K562 (cell line): ENCODE measurements at regions not wholly inside any gene's neighbourhood (a gene's known extent, or its start where the extent isn't known, plus 50 kb on each side); places are given as distances from the start of the nearest gene placed in this dataset.

Experiments
- ATAC-seq: fragments of 200-7000 bp; cut with Tn5 transposase; 3 replicates; pipeline ENCODE4 v1.9.1; 2020; ENCODE audit warnings: moderate library complexity
- BruUV-seq: library from RNA; stranded (reverse); fragments of 400-500 nt; replicated peaks from 2 replicates; lab custom pipeline; 2021; lab: Mats Ljungman, UMichigan
- CTCF ChIA-PET: fragments of 300-600 bp; formaldehyde crosslinking; extraction: SDS; loops from one replicate; lab custom pipeline; 2021; ENCODE audit warnings: low intra/inter-chr PET ratio; lab: Yijun Ruan, JAX
- POLR2A ChIA-PET: fragments of 300-600, 350-650 bp; sonication (Branson Sonifier 250); formaldehyde crosslinking; extraction: SDS; loops from one replicate; lab custom pipeline; 2021; ENCODE audit warnings: antibody characterized with exemption, inconsistent platforms; lab: Yijun Ruan, JAX
- DNase-seq, 4 experiments: peaks; one replicate each; pipeline versions ENCODE4 v3.0.0 to v3.0.0-alpha.2; 2011 to 2018; ENCODE audit warnings: low spot score in 3 of 4, mixed read lengths in 3 of 4; ENCODE audit errors: extremely low read depth in 1 of 4
- FAIRE-seq: peaks from 2 replicates; lab custom pipeline; 2011; peaks lifted over from hg19 to GRCh38; lab: Jason Lieb, UNC
- H2AFZ ChIP-seq: 2 replicates; pipeline ENCODE4 v1.6.0; 2011; ENCODE audit warnings: low read depth, low read length, control low read depth, inconsistent platforms
- H3K27ac ChIP-seq: fragments of 200-600 bp; 3 replicates; pipeline ENCODE4 v1.8.0; 2011; ENCODE audit warnings: low read depth, mild to moderate bottlenecking, control low read depth, inconsistent platforms, low read length, moderate library complexity, mixed read lengths; ENCODE audit errors: extremely low read depth
- H3K27me3 ChIP-seq, 2 experiments: fragments of 300-600 bp in 1 of 2; 2 replicates in 1 of 2; 3 replicates in 1 of 2; pipeline versions ENCODE4 v1.6.0 to v1.8.0; 2011; ENCODE audit warnings: inconsistent platforms in 2 of 2, low read length in 2 of 2, mild to moderate bottlenecking in 1 of 2, mixed read lengths in 1 of 2, moderate library complexity in 1 of 2; ENCODE audit not compliant: control insufficient read depth in 2 of 2, insufficient read depth in 2 of 2
- H3K36me3 ChIP-seq: fragments of 300-600 bp; 3 replicates; pipeline ENCODE4 v1.8.0; 2011; ENCODE audit warnings: mild to moderate bottlenecking, low read length, inconsistent platforms; ENCODE audit not compliant: control insufficient read depth, insufficient read depth
- H3K4me1 ChIP-seq, 2 experiments: fragments of 200-600 bp in 1 of 2; replicated peaks in 1 of 2; 2 replicates in 1 of 2; 3 replicates in 1 of 2; pipeline versions ENCODE4 v1.5.1 to v1.8.0; 2011; ENCODE audit warnings: inconsistent platforms in 2 of 2, low read length in 2 of 2, mild to moderate bottlenecking in 1 of 2, mixed read lengths in 1 of 2, moderate library complexity in 1 of 2; ENCODE audit not compliant: control insufficient read depth in 2 of 2, insufficient read depth in 2 of 2
- H3K4me2 ChIP-seq: 2 replicates; pipeline ENCODE4 v1.6.1; 2011; ENCODE audit warnings: low read length, control low read depth, inconsistent platforms, mixed read lengths; ENCODE audit not compliant: insufficient read depth
- H3K4me3 ChIP-seq: fragments of 200-600 bp; sonication (generic), shearing (Covaris generic); 2 replicates; pipeline ENCODE4 v1.5.1; 2016; ENCODE audit warnings: control low read depth, inconsistent platforms
- H3K79me2 ChIP-seq: fragments of 200-600 bp; 3 replicates; pipeline ENCODE4 v1.8.0; 2011; ENCODE audit warnings: low read length, inconsistent platforms; ENCODE audit not compliant: control insufficient read depth, insufficient read depth
- H3K9ac ChIP-seq, 2 experiments: 2 replicates each; pipeline versions ENCODE4 v1.6.0 to v1.6.1; 2011; ENCODE audit warnings: low read depth in 2 of 2, low read length in 2 of 2, control low read depth in 1 of 2, inconsistent platforms in 1 of 2, mild to moderate bottlenecking in 1 of 2, mixed read lengths in 1 of 2; ENCODE audit not compliant: insufficient read depth in 1 of 2
- H3K9me1 ChIP-seq: one replicate; pipeline ENCODE4 v1.6.0; 2011; ENCODE audit warnings: inconsistent platforms, mild to moderate bottlenecking, low read length, moderate library complexity; ENCODE audit not compliant: control insufficient read depth, insufficient read depth
- H3K9me3 ChIP-seq: replicated peaks from 2 replicates; pipeline ENCODE4 v1.5.1; 2011; ENCODE audit warnings: low read depth, low read length, inconsistent platforms; ENCODE audit not compliant: control insufficient read depth, insufficient read depth
- H4K20me1 ChIP-seq: replicated peaks from 2 replicates; pipeline ENCODE4 v1.6.1; 2011; ENCODE audit warnings: low read length, inconsistent platforms, mixed read lengths; ENCODE audit not compliant: control insufficient read depth, insufficient read depth
- BCL6 ChIP-seq: fragments of 250-450 bp; sonication (Bioruptor Pico); IDR thresholded peaks from 2 replicates; pipeline ENCODE4 v1.4.0; 2020
- CREM ChIP-seq: IDR thresholded peaks from 2 replicates; pipeline ENCODE4 v1.6.1; 2014; ENCODE audit warnings: antibody characterized with exemption, low read depth
- DIDO1 ChIP-seq: fragments of 450-650 bp; IDR thresholded peaks from 2 replicates; pipeline ENCODE4 v1.6.1; 2016; ENCODE audit warnings: low read depth, missing biosample characterization, missing genetic modification characterization
- FOXK1 ChIP-seq: sonication (generic); formaldehyde crosslinking; IDR thresholded peaks from 2 replicates; pipeline ENCODE4 v1.8.0; 2022; ENCODE audit warnings: missing genetic modification reagents, mild to moderate bottlenecking, borderline replicate concordance
- HNRNPH1 ChIP-seq: fragments of 200-400 bp; formaldehyde crosslinking; optimal IDR thresholded peaks from 2 replicates; pipeline ENCODE3; 2017; ENCODE audit warnings: low read depth, mild to moderate bottlenecking, low read length, moderate library complexity
- MXI1 ChIP-seq: IDR thresholded peaks from 2 replicates; pipeline ENCODE4 v1.6.1; 2011; ENCODE audit warnings: low read depth, mild to moderate bottlenecking, improper control_type of control experiment, low read length
- PRPF4 ChIP-seq: fragments of 200-400 bp; formaldehyde crosslinking; IDR thresholded peaks from one replicate; pipeline ENCODE4 v1.6.1; 2017; ENCODE audit warnings: low read length, low read depth, mild to moderate bottlenecking; ENCODE audit not compliant: insufficient read depth, poor library complexity, severe bottlenecking
- SMAD4 ChIP-seq: fragments of 250-450 bp; sonication (Bioruptor Pico); conservative IDR thresholded peaks from 2 replicates; pipeline ENCODE4 v1.8.0; 2021; ENCODE audit warnings: inconsistent platforms, mild to moderate bottlenecking, moderate library complexity
- SPI1 ChIP-seq: IDR thresholded peaks from 2 replicates; pipeline ENCODE4 v1.6.1; 2011; ENCODE audit warnings: low read depth, low read length, control low read depth, borderline replicate concordance
- ZNF780A ChIP-seq: fragments of 250-450 bp; sonication (Bioruptor Pico); IDR thresholded peaks from 2 replicates; pipeline ENCODE4 v1.5.0; 2021; ENCODE audit warnings: mild to moderate bottlenecking
- WGBS: fragments of 100-300 bp; shearing (Covaris generic); methylation state at CpG from one replicate; pipeline ENCODE4 v1.1.6; 2016; ENCODE audit warnings: low coverage, mixed read lengths; ENCODE audit not compliant: insufficient coverage; ENCODE audit errors: missing lambda C conversion rate; 5-methylcytosine and 5-hydroxymethylcytosine counted together
- in situ Hi-C: fragments of 300-500 bp; cut with MboI; formaldehyde crosslinking; loops from 4 replicates; pipeline ENCODE4 v1.15.0; 2018; ENCODE audit warnings: inconsistent platforms, mixed read lengths
- intact Hi-C: fragments of 100-400 bp; cut with micrococcal nuclease; formaldehyde crosslinking; loops from 2 replicates; pipeline ENCODE4 v1.14.2; 2022
- TF ChIP-seq, protein P1 (sequence below): fragments of 250-450 bp; sonication (Bioruptor Pico); IDR thresholded peaks from 2 replicates; pipeline ENCODE4 v1.5.0; 2021
- TF ChIP-seq, protein P2 (sequence below): fragments of 150-350 bp; conservative IDR thresholded peaks from 2 replicates; pipeline ENCODE4 v1.6.1; 2014; ENCODE audit warnings: low read length
- TF ChIP-seq, protein P3 (sequence below): fragments of 250-450 bp; sonication (Bioruptor Pico); IDR thresholded peaks from 2 replicates; pipeline ENCODE4 v1.8.0; 2021; ENCODE audit warnings: moderate library complexity, mild to moderate bottlenecking, inconsistent platforms
- TF ChIP-seq, protein P4 (sequence below): fragments of 450-650 bp; conservative IDR thresholded peaks from 2 replicates; pipeline ENCODE4 v1.6.1; 2016; ENCODE audit warnings: missing genetic modification characterization, low read depth, mild to moderate bottlenecking, missing compliant biosample characterization, moderate library complexity
- TF ChIP-seq, protein P5 (sequence below): fragments of 450-650 bp; IDR thresholded peaks from 2 replicates; pipeline ENCODE4 v1.6.1; 2017; ENCODE audit warnings: mild to moderate bottlenecking, moderate library complexity

DNA sequence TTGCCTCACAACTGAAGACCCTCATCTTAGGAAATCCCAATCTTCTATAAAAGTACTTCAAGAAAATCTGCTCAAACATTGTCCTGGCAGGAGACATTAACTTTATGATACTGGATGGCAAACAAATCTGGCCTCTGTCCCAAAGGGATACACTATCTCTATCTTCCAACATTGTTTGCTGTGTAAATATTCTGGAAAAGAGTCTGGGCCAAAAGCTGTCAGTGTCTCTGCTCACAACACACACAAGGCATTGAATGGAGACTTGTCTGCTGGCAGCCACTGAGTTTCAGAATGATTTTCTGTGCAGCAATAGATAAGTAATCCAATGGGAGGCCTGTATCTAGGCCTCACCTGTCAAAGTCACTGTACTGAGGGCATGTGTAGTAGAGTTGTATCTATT, 471.1 kb downstream of the DMAC1 start (continued):
- TF ChIP-seq, protein P1, sequence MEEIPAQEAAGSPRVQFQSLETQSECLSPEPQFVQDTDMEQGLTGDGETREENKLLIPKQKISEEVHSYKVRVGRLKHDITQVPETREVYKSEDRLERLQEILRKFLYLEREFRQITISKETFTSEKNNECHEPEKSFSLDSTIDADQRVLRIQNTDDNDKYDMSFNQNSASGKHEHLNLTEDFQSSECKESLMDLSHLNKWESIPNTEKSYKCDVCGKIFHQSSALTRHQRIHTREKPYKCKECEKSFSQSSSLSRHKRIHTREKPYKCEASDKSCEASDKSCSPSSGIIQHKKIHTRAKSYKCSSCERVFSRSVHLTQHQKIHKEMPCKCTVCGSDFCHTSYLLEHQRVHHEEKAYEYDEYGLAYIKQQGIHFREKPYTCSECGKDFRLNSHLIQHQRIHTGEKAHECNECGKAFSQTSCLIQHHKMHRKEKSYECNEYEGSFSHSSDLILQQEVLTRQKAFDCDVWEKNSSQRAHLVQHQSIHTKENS (CRISPR knock-in tag) = no peak
- TF ChIP-seq SMAD4 (CRISPR knock-in tag) (no peak), MXI1 (no peak), ZNF780A (CRISPR knock-in tag) (no peak), SPI1 (no peak), CREM (no peak)
- TF ChIP-seq, protein P2, sequence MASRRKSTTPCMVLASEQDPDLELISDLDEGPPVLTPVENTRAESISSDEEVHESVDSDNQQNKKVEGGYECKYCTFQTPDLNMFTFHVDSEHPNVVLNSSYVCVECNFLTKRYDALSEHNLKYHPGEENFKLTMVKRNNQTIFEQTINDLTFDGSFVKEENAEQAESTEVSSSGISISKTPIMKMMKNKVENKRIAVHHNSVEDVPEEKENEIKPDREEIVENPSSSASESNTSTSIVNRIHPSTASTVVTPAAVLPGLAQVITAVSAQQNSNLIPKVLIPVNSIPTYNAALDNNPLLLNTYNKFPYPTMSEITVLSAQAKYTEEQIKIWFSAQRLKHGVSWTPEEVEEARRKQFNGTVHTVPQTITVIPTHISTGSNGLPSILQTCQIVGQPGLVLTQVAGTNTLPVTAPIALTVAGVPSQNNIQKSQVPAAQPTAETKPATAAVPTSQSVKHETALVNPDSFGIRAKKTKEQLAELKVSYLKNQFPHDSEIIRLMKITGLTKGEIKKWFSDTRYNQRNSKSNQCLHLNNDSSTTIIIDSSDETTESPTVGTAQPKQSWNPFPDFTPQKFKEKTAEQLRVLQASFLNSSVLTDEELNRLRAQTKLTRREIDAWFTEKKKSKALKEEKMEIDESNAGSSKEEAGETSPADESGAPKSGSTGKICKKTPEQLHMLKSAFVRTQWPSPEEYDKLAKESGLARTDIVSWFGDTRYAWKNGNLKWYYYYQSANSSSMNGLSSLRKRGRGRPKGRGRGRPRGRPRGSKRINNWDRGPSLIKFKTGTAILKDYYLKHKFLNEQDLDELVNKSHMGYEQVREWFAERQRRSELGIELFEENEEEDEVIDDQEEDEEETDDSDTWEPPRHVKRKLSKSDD = no peak
- TF ChIP-seq, protein P3, sequence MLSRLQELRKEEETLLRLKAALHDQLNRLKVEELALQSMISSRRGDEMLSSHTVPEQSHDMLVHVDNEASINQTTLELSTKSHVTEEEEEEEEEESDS (CRISPR knock-in tag) = no peak
- TF ChIP-seq, all 486 proteins: peak for 0

DNA sequence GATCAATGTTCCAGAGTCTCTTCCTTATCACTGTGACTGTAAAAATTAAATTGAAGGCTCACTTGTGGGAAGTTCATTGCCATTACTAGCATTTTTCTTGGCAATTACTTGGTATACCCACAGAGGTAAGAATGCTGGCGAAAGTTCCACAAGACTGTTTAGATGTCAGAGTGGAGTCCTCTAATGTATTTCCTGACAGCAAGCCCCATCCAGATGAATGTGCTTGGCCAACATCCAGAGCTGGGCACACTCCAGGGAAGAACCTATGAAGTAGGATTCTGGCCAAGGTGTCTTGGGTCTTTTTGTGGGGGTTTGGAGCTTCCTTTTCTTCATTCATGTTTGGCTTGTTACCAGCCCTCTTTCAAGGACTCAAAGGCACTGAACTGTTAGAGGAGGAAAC, 473.6 kb downstream of the DMAC1 start:
- Histone ChIP-seq H3K9me1 (no peaks in the 10 kb centered on the region), H3K4me3 (no peak overlapping the region), H3K79me2 (no peaks in the 10 kb centered on the region), H3K9ac (no peak overlapping the region), H3K36me3 (no peaks in the 10 kb centered on the region), H4K20me1 (no peaks in the 10 kb centered on the region), H3K4me2 (no peak overlapping the region), H3K27me3 (no peaks in the 10 kb centered on the region), H3K9me3 (no peaks in the 10 kb centered on the region), H3K4me1 (no peaks in the 10 kb centered on the region), H3K27ac (no peak overlapping the region), H2AFZ (no peak overlapping the region)
- intact Hi-C loops = no loop called here
- POLR2A ChIA-PET = no interaction called here
- DNase-seq (no peak), ATAC-seq (no peak), FAIRE-seq (no peak)
- CTCF ChIA-PET = no interaction called here
- in situ Hi-C loops = no loop called here
- no TSS peak for BruUV-seq
- WGBS = 0% methylated on average over 1 of the region's 1 CpG
- no peak for TF ChIP-seq PRPF4
- no peak for TF ChIP-seq BCL6 (CRISPR knock-in tag)
- TF ChIP-seq, protein P4, sequence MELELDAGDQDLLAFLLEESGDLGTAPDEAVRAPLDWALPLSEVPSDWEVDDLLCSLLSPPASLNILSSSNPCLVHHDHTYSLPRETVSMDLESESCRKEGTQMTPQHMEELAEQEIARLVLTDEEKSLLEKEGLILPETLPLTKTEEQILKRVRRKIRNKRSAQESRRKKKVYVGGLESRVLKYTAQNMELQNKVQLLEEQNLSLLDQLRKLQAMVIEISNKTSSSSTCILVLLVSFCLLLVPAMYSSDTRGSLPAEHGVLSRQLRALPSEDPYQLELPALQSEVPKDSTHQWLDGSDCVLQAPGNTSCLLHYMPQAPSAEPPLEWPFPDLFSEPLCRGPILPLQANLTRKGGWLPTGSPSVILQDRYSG (tag) = no peak
- TF ChIP-seq DIDO1 (tag) = no peak
- no peak for TF ChIP-seq FOXK1 (CRISPR knock-in tag)
- no peak for TF ChIP-seq HNRNPH1
- TF ChIP-seq, protein P5, sequence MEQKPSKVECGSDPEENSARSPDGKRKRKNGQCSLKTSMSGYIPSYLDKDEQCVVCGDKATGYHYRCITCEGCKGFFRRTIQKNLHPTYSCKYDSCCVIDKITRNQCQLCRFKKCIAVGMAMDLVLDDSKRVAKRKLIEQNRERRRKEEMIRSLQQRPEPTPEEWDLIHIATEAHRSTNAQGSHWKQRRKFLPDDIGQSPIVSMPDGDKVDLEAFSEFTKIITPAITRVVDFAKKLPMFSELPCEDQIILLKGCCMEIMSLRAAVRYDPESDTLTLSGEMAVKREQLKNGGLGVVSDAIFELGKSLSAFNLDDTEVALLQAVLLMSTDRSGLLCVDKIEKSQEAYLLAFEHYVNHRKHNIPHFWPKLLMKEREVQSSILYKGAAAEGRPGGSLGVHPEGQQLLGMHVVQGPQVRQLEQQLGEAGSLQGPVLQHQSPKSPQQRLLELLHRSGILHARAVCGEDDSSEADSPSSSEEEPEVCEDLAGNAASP = no peak
